Aorta (tissue), 5 donors: ENCODE measurements at regions not wholly inside any gene's neighbourhood (a gene's known extent, or its start where the extent isn't known, plus 50 kb on each side); places are given as distances from the start of the nearest gene placed in this dataset.

Experiments used
- ATAC-seq: fragments of 200-7000 bp; cut with Tn5 transposase; one replicate; pipeline ENCODE4 v1.9.1; 2022; ENCODE audit warnings: moderate library complexity; ENCODE audit not compliant: low FRiP score
- DNase-seq, 2 donors: peaks; one replicate each; pipeline ENCODE4 v3.0.0-alpha.2; 2020
- H3K27ac ChIP-seq, 2 donors: one replicate each; pipeline ENCODE4 v1.5.1; 2013; ENCODE audit warnings: low read length in 2 of 2, mild to moderate bottlenecking in 2 of 2, moderate library complexity in 2 of 2, control low read depth in 1 of 2, inconsistent platforms in 1 of 2, low read depth in 1 of 2
- H3K27me3 ChIP-seq, 2 donors: one replicate each; pipeline ENCODE4 v1.6.1; 2013; ENCODE audit warnings: control low read depth in 1 of 2, low read length in 1 of 2, mild to moderate bottlenecking in 1 of 2, moderate library complexity in 1 of 2; ENCODE audit not compliant: insufficient read depth in 2 of 2, control insufficient read depth in 1 of 2
- H3K36me3 ChIP-seq, 2 donors: one replicate each; pipeline ENCODE4 v1.6.1; 2013; ENCODE audit warnings: control low read depth in 1 of 2, low read length in 1 of 2, mild to moderate bottlenecking in 1 of 2; ENCODE audit not compliant: insufficient read depth in 2 of 2, control insufficient read depth in 1 of 2
- H3K4me1 ChIP-seq, 2 donors: one replicate each; pipeline ENCODE4 v1.6.1; 2013; ENCODE audit warnings: low read length in 2 of 2, control low read depth in 1 of 2, mild to moderate bottlenecking in 1 of 2, moderate library complexity in 1 of 2; ENCODE audit not compliant: insufficient read depth in 2 of 2, control insufficient read depth in 1 of 2
- H3K4me3 ChIP-seq, 2 donors: one replicate each; pipeline ENCODE4 v1.5.1; 2013; ENCODE audit warnings: low read length in 2 of 2, control low read depth in 1 of 2, mild to moderate bottlenecking in 1 of 2
- H3K9me3 ChIP-seq: one replicate; pipeline ENCODE4 v1.6.1; 2013; ENCODE audit warnings: mild to moderate bottlenecking, low read length; ENCODE audit not compliant: control insufficient read depth
- WGBS, 2 donors: extraction: QIAGEN DNeasy Blood & Tissue Kit; methylation state at CpG; one replicate each; pipeline ENCODE4 v1.1.7; 2013; 5-methylcytosine and 5-hydroxymethylcytosine counted together
- intact Hi-C, 2 donors: fragments of 100-400 bp; cut with DNase I; formaldehyde crosslinking; loops; one replicate each; pipeline versions ENCODE4 v1.14.2 to v1.15.0; 2022
- donor health status: healthy with polysubstance abuse.
- donor health status: Bipolar disorder and iron deficiency.
- donor health status: DM: no; HTN: no; CAD: no.
- donor health status: DM: no; HTN: no; CAD: no.
- donor health status: DM: yes; HTN: yes; CAD: no.

DNA sequence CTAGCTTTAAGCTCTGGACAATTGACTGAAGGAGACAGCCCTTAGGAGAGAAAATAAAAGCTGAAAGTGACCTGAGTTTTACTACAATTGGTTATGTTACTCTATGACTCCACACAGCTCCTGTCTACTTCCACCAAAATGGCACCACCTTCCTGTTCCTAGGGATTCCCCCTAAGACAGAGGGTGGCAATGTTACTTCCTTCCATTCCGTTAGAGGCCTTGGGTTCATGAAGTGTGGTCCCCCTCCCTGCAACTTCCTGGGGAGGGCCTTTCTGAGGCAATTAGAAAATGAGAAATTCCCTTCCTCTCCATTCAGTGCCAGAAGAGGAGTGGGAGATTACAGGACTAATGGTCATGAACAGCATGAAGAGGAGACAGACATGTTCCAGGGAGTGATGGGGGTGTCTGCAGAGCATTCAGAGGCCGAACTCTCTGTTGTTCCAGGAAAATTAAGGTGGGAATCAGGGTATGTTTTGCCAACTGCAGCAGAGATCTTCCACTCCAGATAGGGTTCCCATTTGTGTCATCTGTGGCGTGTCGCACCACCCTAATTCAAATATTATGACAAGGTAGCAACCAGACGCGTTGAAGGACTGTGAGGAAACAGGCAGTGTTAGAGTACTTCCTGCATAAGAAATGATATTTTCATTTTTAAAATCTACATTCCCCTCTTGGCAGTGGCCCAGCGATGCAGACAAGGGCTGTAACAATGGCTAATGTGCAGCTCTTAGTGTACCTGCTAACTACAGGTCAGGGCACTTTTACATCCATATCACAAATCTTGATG is 53.1 kb upstream of the TRIM67 start:
- Histone ChIP-seq H3K4me3 (no peak overlapping the region), H3K27me3 (no peaks in the 10 kb centered on the region), H3K27ac (no peak overlapping the region), H3K9me3 (peaks cover 4% of the 10 kb centered on the region), H3K4me1 (no peaks in the 10 kb centered on the region), H3K36me3 (no peaks in the 10 kb centered on the region)
- intact Hi-C loops = no loop called here
- no peak for ATAC-seq
- no peak for DNase-seq
- WGBS, 2 donors = 65 to 69% methylated on average over 7 of the region's 7 CpGs

DNA sequence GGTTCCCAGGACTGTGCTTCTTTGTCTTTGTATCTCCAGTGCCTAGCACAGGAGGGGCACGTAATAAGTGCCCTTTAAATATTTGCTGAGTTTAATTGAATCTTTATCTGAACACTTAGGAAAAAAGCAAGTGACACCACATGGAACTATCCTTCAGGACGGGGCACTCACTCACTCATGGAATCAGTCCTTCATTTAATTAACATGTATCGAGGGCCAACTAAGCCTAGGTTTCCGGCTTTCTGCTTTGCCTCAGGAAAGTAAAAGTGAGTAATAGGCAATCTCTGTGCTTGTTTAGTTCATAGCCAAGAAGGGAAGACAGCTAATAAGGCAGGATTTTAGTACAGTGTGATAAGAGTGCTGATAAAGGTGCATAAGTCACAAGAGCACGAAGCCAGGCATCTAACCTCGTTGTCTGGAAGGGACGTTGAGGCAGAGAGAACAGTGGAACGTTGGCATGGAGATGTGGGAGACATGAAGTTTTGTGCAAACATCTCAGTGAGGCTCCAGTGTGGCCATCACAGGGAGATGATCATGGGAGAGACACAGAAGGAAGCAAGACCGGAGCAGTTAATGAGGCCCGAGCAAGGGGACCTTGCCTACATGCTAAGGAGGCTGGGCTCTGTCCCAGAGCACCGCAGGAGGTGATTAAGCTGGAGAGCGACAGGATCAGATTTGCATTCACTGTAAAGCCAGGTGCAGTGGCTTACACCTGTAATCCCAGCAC is 54.1 kb upstream of the TRIM67 start:
- no peak for DNase-seq
- Histone ChIP-seq H3K9me3 (peaks cover 4% of the 10 kb centered on the region), H3K4me1 (no peaks in the 10 kb centered on the region), H3K27me3 (no peaks in the 10 kb centered on the region), H3K27ac (no peak overlapping the region), H3K36me3 (no peaks in the 10 kb centered on the region), H3K4me3 (no peak overlapping the region)
- WGBS, 2 donors = 78 to 83% methylated on average over 12 of the region's 12 CpGs
- no peak for ATAC-seq
- intact Hi-C loops = no loop called here

DNA sequence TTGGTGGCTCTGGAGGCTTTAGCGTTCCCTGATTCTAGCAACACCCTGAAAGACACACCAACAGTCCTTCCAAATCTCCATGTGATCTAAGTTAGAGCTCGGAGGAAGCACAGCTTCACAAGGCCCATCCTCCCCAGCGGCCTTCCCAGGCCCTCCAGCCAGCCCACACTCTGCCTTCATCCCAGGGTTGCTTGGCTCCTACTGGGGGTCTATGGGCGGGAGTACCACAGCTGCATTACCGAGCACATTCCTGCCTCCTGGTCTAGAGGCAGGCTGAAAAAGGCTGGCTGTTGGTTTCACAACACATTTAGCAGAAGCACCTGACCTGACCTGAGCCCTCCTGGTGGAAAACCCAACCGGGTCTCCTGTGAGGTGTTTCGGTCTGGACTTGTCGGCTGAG is 54.7 kb upstream of the TRIM67 start:
- Histone ChIP-seq H3K27me3 (no peaks in the 10 kb centered on the region), H3K9me3 (peaks cover 4% of the 10 kb centered on the region), H3K27ac (no peak overlapping the region), H3K36me3 (no peaks in the 10 kb centered on the region), H3K4me1 (no peaks in the 10 kb centered on the region), H3K4me3 (no peak overlapping the region)
- intact Hi-C loops = no loop called here
- WGBS, 2 donors = 87 to 94% methylated on average over 8 of the region's 8 CpGs
- DNase-seq (no peak), ATAC-seq (no peak)

DNA sequence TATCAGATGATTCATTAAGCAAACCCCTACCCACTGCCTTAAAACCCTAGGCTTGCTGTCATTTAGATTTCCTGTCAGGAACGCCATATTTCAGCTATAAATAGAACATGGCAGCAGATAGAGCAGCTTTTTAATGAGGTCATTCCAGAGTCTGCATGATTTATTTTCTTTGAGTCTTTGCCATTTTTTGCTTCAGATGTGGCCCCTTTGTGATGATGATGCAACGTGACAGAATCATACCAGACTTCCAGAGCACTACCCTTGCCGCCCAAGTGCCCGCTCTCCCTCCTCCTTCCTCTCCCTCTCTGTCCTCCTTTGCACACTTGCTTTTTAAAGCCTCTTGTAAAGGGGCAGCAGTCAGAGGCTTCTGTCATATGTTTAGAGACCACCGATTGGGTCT is 55.5 kb upstream of the TRIM67 start:
- Histone ChIP-seq H3K36me3 (no peaks in the 10 kb centered on the region), H3K27me3 (no peaks in the 10 kb centered on the region), H3K4me1 (no peaks in the 10 kb centered on the region), H3K4me3 (no peak overlapping the region), H3K9me3 (peaks cover 3% of the 10 kb centered on the region), H3K27ac (no peak overlapping the region)
- peak; percentile 19 for ATAC-seq
- 1 to 3% methylated on average over 5 of the region's 5 CpGs for WGBS, 2 donors
- no peak for DNase-seq
- intact Hi-C loops = no loop called here

DNA sequence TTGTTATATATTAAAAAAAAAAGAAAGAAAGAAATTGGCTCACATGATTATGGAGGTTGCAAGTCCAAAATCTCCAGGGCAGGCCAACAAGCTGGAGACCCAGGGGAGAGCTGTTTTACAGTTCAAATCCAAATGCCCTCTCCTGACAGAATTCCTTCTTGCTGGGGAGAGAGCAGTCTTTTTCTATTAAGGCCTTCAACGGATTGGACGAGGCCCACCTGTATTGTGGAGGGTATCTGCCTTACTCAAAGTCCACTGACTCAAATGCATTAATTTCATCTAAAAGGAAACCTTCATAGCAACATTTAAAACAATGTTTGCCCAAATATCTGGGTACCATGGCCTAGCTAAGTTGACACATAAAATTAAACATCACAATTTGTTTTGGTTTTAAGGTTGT is 56.9 kb upstream of the TRIM67 start:
- 79 to 84% methylated on average over 2 of the region's 2 CpGs for WGBS, 2 donors
- no peak overlapping the region for H3K4me3 ChIP-seq
- H3K36me3 ChIP-seq = no peaks in the 10 kb centered on the region
- H3K9me3 ChIP-seq = no peaks in the 10 kb centered on the region
- H3K27me3 ChIP-seq = peaks cover 0 to 2% of the 10 kb centered on the region in 2 donors
- no peak overlapping the region for H3K27ac ChIP-seq
- DNase-seq = no peak
- intact Hi-C loops = no loop called here
- ATAC-seq = no peak
- peaks cover 0 to 2% of the 10 kb centered on the region in 2 donors for H3K4me1 ChIP-seq

DNA sequence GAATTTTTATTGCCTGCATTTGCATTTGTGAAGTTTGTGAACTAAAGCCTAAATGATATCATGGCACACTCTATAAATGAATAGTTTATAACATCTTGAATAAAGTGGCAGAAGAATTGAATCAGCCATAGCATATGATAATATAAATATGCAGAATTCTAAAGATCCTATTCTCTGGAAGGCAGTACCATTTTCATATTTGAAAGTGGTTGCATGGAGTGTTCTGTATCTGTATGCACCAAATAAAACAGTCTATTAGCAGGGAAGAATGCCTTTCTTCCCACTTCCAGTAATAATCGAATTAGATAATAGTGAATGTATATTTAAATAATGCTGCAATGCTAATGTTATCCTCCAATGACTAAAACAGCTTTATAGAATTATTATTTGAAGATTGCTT is 57.9 kb upstream of the TRIM67 start:
- no peak for ATAC-seq
- 76 to 83% methylated on average over 1 of the region's 1 CpG for WGBS, 2 donors
- H3K4me1 ChIP-seq = peaks cover 0 to 2% of the 10 kb centered on the region in 2 donors
- no peak for DNase-seq
- no peak overlapping the region for H3K27ac ChIP-seq
- H3K36me3 ChIP-seq = no peaks in the 10 kb centered on the region
- intact Hi-C loops = no loop called here
- H3K4me3 ChIP-seq = no peak overlapping the region
- H3K9me3 ChIP-seq = no peaks in the 10 kb centered on the region
- peaks cover 0 to 2% of the 10 kb centered on the region in 2 donors for H3K27me3 ChIP-seq

DNA sequence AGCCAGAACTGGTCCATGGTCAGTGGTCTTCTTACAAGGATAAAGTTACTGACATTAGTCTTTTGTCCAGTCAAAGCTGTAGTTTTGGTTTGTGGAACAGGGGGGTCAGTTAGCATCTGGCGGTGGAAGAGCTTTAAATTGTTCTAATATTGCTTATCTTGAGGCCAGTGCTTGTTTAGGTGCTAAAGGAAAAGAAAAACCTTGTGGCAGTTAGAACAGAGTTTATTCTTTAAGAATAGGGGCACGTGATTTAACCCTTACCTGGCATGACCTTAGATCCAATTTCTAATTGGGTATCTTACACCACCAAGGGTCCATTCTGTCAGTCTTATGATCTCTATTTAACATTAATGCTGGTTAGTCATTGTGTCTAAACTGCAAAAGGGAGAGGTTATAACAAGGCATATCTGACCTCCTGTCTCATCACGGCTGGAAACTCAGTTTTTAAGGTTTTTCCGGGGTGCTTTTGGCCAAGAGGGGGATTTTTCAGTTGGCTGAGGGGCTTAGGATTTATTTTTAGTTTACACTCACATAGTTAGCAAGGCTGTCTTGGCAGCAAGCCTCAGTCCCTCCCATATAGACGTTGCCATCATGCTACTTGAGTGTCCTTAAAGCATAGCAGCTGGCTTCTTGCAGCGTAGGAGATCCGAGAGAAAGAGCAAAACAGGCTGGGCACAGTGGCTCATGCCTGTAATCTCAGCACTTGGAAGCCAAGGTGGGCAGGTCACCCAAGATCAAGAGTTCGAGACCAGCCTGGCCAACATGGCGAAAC is 60.1 kb upstream of the FAM89A start:
- intact Hi-C loops = no loop called here
- no peak for ATAC-seq
- 28 to 29% methylated on average over 9 of the region's 9 CpGs for WGBS, 2 donors

DNA sequence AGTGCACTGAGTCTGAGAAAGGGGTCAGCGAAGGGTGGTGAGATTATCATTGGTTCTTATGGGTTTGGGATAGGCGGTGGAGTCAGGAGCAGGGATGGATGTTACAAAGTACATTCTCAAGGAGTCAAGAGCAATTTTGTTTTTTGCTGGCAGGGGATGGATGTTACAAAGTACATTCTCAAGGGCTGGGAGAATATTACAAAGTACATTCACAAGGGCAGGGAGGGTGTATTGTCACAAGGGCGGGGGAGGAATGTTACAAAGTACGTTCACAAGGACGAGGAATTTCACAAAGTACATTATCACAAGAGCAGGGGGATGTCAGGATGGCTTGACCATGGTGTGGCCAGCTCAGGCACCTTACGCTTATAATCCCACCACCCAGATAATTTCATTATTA is 59.3 kb upstream of the FAM89A start:
- Histone ChIP-seq H3K4me1 (peaks cover 0 to 2% of the 10 kb centered on the region in 2 donors), H3K9me3 (no peaks in the 10 kb centered on the region), H3K27ac (no peak overlapping the region), H3K27me3 (peaks cover 0 to 2% of the 10 kb centered on the region in 2 donors), H3K4me3 (no peak overlapping the region), H3K36me3 (no peaks in the 10 kb centered on the region)
- 86 to 97% methylated on average over 6 of the region's 6 CpGs for WGBS, 2 donors
- DNase-seq (no peak), ATAC-seq (no peak)
- intact Hi-C loops = no loop called here

More for the DNA sequence above, 60.1 kb upstream of the FAM89A start:
- H3K4me3 ChIP-seq = no peak overlapping the region
- DNase-seq = no peak
- no peak overlapping the region for H3K27ac ChIP-seq
- peaks cover 0 to 2% of the 10 kb centered on the region in 2 donors for H3K4me1 ChIP-seq
- H3K9me3 ChIP-seq = no peaks in the 10 kb centered on the region
- H3K36me3 ChIP-seq = no peaks in the 10 kb centered on the region
- H3K27me3 ChIP-seq = peaks cover 0 to 2% of the 10 kb centered on the region in 2 donors
